LNCaP clone FGC (cell line): ENCODE measurements at regions not wholly inside any gene's neighbourhood (a gene's known extent, or its start where the extent isn't known, plus 50 kb on each side); places are given as distances from the start of the nearest gene placed in this dataset.
"Not testable (repeated sequence)": the region's sequence is repeated elsewhere in the genome, so short reads cannot be mapped to it uniquely, and the experiment has no call there.

Experiments used
- DNase-seq: peaks from one replicate; pipeline ENCODE4 v3.0.0-alpha.2; 2011; ENCODE audit warnings: low read depth
- H3K4me3 ChIP-seq: 2 replicates; pipeline ENCODE4 v1.5.1; 2011; ENCODE audit warnings: mild to moderate bottlenecking, low read depth, low read length, control low read depth
- CTCF ChIP-seq: IDR thresholded peaks from 2 replicates; pipeline ENCODE4 v1.5.1; 2012; ENCODE audit warnings: mild to moderate bottlenecking; ENCODE audit not compliant: control insufficient read depth, insufficient read depth; ENCODE audit errors: extremely low read depth

- TF ChIP-seq CTCF = no peak
- no peak overlapping the region for H3K4me3 ChIP-seq
- no peak for DNase-seq
Observed at GRCh38 chr10:2885288-2886278, 181.8 kb upstream of the PFKP start.

GRCh38 chr10:2883983-2884540 lies 183.3 kb upstream of the PFKP start:
- not testable (repeated sequence) for H3K4me3 ChIP-seq, DNase-seq

GRCh38 chr10:2883238-2883637 lies 184.1 kb upstream of the PFKP start:
- no peak overlapping the region for H3K4me3 ChIP-seq
- TF ChIP-seq CTCF = no peak
- no peak for DNase-seq

GRCh38 chr10:2882628-2883027 lies 184.7 kb upstream of the PFKP start:
- no peak for TF ChIP-seq CTCF
- no peak for DNase-seq

GRCh38 chr10:2881720-2882620 lies 185.4 kb upstream of the PFKP start:
- no peak for TF ChIP-seq CTCF
- H3K4me3 ChIP-seq = no peak overlapping the region
- DNase-seq = no peak

More at GRCh38 chr10:2882628-2883027, 184.7 kb upstream of the PFKP start:
- no peak overlapping the region for H3K4me3 ChIP-seq

GRCh38 chr10:2880050-2880449 lies 187.3 kb upstream of the PFKP start:
- DNase-seq, H3K4me3 ChIP-seq: not testable (repeated sequence)

- DNase-seq = no peak
- H3K4me3 ChIP-seq = no peak overlapping the region
- TF ChIP-seq CTCF = no peak
Observed at GRCh38 chr10:2878818-2879217, 188.5 kb upstream of the PFKP start.
